OCI-M1 (cell line): ENCODE measurements at regions not wholly inside any gene's neighbourhood (a gene's known extent, or its start where the extent isn't known, plus 50 kb on each side); places are given as distances from the start of the nearest gene placed in this dataset.

Experiments
- DNase-seq: peaks from one replicate; lab custom pipeline; 2025; lab: John Stamatoyannopoulos, UW

DNA sequence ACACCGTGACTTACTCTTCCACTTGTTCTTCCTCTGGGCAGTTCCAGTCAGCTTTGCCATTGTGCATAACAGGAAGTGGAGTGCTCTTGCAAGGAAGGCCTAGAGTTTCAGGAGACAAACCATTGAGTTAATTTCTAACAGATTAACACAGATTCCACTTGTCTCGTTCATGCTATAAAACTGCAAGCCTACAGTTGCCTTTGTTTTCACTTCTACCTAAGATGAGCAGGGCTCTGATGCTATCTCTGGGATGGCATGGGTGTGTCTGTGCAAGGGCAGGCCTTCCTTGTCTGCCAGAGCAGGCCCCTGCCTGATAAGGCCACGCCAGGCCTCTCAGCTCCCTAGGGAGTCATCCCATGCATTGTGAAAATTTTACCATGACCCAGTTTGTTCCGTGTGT is 67.7 kb upstream of the PGRMC2 start:
- no peak for DNase-seq

DNA sequence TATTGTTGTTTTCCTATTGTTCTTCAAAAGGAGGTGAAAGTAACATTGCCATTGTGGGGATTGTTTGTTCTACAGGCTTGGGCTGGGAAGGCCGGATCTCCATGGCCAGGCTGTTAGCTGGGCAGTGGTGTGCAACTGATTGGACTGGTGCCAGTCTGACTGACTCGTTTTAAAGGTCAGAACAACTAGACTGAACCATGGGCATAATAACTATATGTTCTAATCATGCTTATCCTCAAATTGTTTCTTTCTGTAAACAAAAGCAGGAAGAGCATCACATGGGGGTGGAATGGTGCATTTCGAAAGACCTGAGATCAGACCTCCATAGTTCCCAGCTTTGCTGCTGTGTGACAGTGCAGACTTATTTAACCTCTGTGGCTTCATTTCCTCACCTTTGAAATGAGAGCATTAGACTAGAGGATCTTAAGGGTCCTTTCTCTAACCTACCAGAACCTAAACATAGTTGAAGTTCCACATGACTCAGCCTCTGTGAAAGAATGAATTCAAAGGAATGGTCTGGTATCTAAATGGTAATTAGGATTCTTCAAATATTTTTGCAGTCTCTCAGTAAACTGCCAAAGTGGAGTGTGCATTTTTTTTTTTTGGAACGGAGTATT is 66.7 kb upstream of the PGRMC2 start:
- no peak for DNase-seq

DNA sequence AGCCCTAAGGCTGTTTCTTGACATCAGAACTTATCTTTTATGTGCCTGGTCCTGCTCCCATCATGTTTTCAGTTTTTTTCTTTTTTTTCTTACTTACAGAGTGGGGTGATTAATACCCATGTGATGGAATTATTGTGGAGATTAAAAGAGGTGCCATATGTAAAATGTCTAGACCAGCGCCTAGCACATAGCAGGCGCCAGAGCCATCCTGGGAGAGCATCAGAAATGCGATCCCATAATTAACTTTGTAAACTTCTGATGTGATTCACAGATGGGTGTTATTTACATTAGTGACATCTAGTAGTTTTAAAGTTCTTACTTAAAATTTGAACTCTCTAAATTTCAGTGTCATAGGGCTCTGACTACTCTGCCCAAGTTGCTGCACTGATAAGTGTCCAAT is 66.2 kb upstream of the PGRMC2 start:
- no peak for DNase-seq

DNA sequence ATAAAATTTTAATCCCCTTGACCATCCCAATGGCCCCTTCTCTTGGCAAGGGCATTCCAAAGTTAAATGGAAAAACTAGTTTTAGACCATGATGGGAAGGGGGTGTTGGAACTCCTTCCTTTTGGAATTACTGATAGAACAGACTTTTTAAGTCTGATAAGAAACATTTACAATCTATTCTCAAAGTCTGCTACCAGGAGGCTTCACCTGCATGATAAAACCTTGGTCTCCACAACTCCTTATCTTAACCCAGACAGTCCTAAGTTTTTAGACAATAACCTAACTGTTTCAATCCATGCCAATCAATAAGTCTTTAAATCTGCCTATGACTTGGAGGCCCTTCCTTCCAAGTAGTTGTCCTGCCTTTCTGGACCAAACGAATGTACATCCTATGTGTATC is 63.9 kb upstream of the PGRMC2 start:
- no peak for DNase-seq

DNA sequence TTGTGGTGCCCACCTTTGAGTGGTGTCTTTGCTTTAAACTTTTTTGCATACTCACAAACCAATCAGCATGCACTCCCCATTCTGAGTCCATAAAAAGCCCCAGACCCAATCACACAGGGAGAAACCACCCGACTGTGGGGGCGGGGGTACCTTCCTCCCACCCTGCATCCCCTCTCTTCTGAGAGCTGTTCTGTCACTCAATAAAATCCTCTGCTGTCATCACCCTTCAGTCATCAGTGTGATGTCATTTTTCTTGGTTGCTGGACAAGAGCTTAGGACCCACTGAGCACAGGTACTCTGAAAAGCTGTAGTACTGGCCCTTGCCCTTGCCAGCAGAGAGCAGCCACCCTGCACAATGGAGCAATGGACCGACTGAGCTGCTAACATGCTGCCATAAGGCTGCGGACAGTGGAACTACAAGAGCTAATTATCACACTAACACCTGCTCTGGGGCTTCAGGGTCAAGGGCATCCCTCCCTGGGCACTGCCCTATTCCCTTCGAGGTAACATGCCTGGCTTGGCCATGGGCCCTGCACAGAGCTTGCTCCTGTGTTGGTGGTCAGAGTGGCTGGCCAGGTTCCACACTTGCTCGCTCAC is 62.9 kb upstream of the PGRMC2 start:
- no peak for DNase-seq

DNA sequence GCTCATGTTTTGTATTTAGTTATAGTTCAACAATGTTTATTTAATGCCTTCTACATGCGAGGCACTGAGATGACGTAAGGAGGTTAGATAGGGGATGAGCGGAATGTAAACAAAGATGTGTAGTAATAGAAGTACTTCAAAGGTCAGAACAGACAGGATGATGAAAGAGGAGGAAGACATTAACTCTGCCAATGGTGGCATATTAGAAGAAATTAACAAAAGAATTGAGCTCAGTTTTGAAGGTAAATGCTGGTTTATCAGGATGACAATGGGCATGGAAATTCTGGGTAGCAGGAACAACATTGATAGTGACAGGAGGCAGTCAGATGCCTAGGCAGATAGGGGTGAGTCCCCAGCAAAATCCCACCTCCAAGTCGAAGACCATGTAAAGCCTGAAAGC is 62.3 kb upstream of the PGRMC2 start:
- no peak for DNase-seq

DNA sequence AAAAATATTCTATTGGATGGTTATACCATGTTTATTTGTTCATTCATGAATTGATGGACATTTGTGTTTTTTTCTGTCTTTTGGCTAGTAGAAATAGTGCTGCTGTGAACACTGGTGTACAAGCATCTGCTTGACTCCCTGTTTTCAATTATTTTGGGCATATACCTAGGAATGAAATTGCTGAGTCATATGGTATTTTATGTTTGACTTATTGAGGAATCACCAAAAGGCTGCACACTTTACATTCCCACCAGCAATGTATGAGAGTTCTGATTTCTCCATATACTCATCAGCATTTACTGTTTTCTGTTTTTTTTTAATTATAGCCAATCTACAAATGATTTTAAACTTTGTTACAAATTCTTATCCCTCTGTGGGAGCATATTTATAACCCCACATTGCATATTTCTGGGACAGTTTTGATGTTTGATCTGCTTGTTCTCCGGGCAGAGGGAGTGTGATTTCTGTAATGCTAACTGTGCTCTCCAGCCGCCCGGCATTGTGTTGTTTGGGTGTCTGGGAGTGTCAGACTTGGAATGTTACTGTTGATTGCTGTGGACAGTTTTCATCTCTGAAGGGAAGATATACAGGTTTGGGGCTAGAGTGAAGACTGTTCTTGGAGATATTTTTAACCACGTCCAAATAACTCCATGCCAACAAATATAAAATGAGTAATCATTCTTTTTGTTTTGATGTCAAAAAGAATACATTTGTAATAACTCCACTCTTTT is 60.5 kb upstream of the PGRMC2 start:
- peak; percentile 41 for DNase-seq

DNA sequence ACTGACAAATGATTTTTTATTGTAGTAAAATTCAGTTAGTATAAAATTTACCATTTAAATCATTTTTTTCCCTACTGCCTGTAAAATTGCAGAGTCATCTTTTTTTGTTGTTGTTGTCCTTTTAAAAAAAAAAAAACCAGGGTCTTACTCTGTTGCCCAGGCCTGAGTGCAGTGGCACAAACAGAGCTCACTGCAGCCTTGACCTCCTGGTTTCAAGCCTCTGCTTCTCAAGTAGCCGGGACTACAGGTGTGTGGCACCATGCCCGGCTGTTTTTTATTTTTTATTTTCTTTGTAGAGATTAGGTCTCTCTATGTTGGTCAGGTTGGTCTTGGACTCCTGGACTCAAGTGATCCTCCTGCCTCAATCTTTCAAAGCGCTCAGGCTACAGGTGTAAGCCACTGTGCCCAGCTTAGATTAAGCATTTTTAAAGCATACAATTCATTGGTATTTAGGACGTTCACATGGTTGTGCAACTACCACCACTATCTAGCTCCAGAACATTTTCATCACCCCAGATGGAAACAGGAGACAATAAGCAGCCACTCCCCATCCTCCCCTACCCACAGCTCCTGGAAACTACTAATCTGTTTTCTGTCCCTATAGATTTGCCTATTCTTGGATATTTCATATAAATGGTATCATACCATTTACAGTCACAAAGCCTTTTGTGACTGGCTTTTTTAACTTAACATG is 59.7 kb upstream of the PGRMC2 start:
- peak; percentile 73 for DNase-seq

DNA sequence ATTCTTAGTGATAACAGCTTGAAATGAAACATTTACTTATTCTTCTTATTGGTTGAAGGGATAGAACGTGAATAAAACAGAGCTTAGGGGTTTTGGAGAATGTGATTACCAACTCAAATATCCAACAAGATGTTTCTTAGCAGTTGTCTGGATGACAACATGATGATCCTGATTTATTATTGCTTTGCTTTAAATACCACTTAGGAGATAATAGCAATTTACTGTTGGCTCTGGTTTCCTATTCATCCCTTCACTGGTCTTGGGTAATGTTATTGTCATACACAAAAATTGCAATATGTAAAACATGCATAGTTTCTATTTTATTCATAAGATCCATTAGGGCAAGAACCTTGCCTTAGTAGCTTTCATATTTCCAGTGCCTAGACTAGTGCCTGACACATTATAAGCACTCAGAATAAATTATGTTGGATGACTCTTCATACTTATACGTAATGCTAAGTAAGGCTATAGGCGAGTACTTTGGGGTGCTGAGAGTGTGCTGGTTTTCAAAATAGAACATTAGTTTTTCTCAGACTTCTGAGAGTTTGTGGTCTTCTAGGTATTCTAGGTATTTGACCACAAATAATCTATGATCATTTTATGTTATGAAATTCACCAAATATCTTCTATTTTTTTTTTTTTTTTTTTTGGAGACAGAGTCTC is 58.6 kb upstream of the PGRMC2 start:
- no peak for DNase-seq

DNA sequence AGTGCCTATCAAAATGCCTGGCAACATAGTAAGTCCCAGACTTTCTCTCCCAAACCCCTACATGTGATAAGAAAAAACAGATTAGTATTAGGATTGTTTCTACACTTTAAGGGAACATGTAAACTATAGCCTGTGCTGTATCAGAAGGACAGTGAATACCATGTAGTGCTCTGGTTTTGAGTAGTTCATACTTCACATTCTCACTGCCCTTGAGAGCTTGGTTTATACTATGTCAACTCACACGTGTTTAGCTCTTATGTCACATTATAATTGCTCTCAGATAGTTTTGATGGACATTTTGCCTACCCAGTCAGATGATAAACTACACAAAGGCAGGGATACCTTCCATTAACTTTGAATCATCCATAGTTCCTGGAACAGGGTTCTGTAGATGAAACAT is 58.0 kb upstream of the PGRMC2 start:
- no peak for DNase-seq

DNA sequence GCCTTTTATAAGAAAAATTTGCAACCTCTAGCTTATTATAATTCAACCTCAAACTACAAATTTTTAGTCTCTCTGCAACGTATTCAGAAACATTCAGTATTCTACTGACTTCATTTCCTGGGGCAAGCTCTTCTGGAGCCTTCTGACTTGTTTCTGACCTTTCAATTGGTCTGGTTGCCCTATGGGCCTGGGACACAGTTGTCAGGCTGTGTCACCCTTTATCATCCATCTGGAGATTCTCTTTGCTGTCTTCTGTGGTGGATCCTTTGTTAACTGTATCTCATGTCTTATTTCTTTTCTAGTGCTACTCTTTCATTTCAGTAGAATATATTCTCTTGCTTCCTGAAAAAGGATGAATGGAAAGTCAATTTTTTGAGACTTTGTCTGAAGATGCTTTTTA is 55.1 kb upstream of the PGRMC2 start:
- DNase-seq: no peak

DNA sequence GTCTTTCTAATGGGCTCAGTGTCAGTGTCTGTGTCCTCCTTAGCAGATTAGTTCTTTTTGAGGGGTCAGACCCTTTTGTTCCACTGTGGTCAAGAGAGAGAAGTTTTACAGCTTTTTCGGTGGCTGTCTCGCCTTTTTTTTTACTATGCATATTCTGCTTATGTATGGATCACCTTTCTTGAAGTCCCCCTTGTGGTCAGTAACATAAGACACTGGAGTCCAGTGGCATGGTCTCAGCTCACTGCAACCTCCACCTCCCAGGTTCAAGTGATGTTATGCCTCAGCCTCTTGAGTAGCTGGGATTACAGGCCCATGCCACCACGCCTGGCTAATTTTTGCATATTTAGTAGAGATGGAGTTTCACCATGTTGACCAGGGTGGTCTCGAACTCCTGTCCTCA is 54.0 kb upstream of the PGRMC2 start:
- DNase-seq: no peak

DNA sequence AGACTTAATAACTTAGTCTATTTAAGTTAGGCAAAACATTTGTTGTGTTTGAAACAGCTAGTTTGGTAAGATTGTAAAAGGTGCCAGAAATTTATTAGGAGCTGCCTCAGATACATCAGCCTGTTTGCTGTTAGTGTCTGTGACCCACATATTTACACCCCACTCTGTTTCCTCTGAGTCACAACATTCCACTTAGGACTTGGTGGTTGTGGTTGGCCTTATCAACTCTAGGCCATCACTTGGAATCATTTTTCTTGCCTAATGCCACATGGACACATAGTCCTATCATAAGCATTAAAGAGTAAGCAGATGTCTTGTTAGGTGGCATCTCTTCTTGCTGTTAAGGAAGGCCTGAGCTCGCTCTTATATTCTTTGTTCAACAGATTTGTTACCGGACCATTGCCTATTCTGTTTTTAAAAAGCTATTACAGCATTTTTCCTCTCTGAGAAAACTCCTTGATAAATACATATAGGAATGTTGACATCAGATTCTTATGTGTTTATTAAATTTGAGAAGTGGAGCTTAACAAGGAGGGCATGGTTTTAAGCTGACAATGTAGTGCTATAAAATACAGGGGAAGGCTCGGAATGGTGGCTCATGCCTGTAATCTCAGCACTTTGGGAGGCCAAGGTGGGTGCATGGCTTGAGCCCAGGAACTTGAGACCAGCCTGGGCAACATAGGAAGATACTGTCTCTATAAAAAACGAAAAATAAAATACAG is 51.2 kb upstream of the PGRMC2 start:
- DNase-seq: no peak

DNA sequence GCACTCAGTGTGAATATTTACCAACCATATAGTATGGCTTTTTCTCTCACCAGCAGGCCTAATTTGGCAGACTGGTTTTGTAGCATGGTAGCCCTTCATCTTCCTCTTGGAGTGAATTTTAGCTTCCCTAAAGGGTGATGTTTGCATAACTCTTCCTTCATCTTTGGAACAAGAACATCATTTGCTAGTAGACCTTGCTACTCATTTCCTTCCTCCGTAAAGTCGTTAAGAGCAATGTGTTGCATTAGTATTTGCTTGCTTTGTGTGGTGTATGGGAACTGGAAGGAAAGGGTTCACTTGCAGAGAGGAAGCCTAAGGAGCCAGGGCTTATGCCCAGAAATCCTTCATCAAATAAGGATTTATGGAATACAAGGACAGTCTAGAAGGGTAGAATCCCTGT is 50.2 kb upstream of the PGRMC2 start:
- DNase-seq: no peak
